ENCODE measurements at regions not wholly inside any gene's neighbourhood (a gene's known extent, or its start where the extent isn't known, plus 50 kb on each side); places are given as distances from the start of the nearest gene placed in this dataset.

DNA sequence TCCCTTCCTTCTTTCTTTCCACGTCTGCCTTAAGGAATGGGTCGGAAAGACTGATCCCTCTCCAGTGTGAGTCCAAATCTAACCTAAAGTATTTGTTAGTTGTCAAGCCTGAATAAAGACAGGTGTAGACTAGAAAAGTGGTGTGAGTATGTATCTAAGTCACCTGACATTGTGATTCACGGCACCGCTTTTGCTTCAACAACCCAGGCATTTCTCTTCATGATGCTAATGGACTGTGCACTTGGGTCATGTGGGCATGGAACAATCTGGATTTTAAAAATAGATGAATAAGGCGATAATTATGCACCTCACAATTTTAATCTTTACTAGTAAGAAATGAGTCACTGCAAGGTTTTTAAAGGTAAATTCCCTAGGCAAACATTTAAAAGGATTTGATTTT is 107.5 kb downstream of the LIPG start:
- TF ChIP-seq, protein P1, sequence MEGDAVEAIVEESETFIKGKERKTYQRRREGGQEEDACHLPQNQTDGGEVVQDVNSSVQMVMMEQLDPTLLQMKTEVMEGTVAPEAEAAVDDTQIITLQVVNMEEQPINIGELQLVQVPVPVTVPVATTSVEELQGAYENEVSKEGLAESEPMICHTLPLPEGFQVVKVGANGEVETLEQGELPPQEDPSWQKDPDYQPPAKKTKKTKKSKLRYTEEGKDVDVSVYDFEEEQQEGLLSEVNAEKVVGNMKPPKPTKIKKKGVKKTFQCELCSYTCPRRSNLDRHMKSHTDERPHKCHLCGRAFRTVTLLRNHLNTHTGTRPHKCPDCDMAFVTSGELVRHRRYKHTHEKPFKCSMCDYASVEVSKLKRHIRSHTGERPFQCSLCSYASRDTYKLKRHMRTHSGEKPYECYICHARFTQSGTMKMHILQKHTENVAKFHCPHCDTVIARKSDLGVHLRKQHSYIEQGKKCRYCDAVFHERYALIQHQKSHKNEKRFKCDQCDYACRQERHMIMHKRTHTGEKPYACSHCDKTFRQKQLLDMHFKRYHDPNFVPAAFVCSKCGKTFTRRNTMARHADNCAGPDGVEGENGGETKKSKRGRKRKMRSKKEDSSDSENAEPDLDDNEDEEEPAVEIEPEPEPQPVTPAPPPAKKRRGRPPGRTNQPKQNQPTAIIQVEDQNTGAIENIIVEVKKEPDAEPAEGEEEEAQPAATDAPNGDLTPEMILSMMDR (conservative IDR thresholded peaks at IDR 0.05 in 1 of 2, IDR thresholded peaks at IDR 0.05 in 1 of 2; ENCODE audit: low read depth in 1 of 2, low read length in 2 of 2), result no peak
- TF ChIP-seq EZH2 (IDR thresholded peaks at IDR 0.05; ENCODE audit: low read length, missing control alignments), result no peak
